GM19328 (cell line): ENCODE measurements at regions not wholly inside any gene's neighbourhood (a gene's known extent, or its start where the extent isn't known, plus 50 kb on each side); places are given as distances from the start of the nearest gene placed in this dataset.
A peak's percentile ranks its signal among the peaks of the same experiment; 100 is the strongest.
"Not testable (repeated sequence)": the region's sequence is repeated elsewhere in the genome, so short reads cannot be mapped to it uniquely, and the experiment has no call there.

Experiments
- ATAC-seq: cut with Tn5 transposase; IDR thresholded peaks from one replicate; pipeline ENCODE4 v1.9.1; 2021; ENCODE audit warnings: mild to moderate bottlenecking, moderate library complexity; ENCODE audit not compliant: unreplicated experiment

DNA sequence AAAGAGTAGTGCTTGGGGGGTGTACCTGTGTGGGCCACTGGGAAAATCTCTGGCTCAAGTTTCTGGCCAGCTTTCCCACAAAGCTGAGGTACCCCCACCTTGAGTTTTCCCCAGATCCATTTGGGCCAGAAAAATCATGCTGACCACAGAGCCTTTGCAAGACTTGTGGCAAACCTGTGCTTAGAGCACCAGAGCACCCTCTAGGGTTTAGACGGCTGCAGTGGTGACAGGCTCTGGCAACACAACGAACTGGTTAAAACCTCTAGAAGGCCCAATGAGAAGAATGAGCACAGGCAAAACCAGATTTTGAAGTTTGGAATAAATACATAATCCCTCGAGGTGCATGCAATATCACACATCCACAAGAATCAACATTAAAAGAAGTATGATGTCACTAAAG is 290.7 kb upstream of the FOLH1 start:
- no peak for ATAC-seq

GRCh38 chr11:49505231-49505630 is 296.8 kb upstream of the FOLH1 start:
- ATAC-seq, result no peak

DNA sequence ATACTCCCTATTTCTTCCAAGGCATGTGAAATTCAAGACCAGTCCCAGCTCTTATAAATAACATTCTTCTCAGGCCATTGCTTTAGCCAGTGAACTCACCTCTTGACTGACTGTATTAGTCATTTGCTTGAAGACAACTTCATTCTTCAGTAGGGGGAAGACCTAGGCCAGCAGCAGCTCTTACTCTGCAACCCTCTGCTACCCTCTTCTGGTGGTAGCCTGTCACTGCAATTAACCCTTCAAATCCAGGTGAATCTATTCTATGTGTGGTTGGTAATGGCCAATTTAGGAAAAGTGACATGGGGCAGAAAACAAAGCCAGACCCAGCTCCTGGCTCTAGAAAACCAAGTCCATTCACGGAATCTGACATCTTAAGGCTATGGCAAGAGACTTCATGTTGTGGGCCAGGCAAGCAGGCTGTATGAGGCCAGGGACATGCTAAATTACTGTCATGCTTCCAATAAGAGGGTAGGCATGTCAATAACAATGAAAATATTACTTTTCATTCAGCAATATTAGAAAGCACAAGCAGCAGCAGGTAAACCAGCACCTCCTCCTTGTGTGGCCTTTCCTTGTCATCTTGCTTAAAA is 317.9 kb upstream of the FOLH1 start:
- peak; percentile 69 for ATAC-seq

GRCh38 chr11:49533204-49533603 is 324.8 kb upstream of the FOLH1 start:
- ATAC-seq, result no peak

- ATAC-seq, result not testable (repeated sequence)
These were observed 330.5 kb upstream of the FOLH1 start for GRCh38 chr11:49538927-49539326.

DNA sequence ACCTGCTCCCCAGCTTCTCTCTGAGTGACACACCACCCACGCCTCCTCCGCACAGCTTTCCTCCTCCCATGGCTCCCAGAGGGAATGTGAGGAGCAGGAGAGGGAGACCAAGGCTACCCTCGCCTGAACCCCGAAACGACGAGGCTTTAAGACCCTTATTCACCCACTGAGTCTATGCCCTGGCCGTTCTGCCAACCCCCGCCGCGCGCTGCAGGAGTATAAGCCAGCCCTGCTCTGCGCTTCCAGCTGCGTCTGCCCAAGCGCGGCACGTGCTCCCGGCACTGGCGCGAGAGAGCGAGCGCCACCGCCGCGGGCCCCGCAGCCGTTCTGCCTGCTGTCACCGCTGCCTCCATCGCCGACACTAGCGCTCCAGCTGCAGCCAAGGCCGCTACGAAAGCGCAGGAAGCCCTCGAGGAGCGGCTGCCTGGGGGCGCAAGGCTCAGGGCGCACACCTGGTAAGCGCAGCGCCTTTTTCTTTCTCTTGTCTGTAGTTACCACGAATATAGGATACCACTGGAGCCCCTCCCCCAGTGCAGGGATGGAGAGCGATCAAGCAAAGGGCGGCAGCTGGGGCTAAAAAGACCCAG is 350.0 kb upstream of the FOLH1 start:
- not testable (repeated sequence) for ATAC-seq

- not testable (repeated sequence) for ATAC-seq
These were observed 352.2 kb upstream of the FOLH1 start for GRCh38 chr11:49560593-49560992.

DNA sequence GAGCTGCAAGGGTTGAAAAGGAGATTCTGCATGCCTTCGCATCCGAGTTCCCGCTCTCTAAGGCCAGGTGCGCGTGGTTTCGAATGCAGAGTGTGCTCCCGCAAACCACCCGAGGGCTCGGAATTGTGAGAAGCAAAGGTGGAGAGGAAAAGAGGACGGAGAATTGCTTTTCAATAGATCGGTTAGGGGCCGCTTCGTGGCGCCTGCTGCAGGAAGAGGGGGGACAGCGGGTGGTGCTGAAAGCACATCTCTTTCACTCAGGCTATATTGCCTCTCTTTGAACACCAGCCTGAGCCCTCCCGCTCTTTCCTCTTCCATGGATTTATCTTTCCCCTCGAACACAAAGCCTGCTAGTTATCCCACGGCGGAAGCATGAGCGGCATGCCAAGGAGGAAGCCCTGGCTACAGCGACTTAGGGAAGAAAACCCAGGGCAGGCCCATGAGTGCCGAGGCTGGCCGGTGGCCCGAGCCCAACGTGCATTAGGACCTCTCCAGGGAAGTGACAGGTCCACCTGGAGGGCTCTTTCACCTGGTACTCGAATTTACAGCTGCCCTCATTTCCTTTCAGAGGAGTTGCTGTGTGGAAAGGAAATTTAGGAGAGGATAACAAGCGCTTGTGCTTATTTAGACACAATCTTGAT is 353.0 kb upstream of the FOLH1 start:
- not testable (repeated sequence) for ATAC-seq

DNA sequence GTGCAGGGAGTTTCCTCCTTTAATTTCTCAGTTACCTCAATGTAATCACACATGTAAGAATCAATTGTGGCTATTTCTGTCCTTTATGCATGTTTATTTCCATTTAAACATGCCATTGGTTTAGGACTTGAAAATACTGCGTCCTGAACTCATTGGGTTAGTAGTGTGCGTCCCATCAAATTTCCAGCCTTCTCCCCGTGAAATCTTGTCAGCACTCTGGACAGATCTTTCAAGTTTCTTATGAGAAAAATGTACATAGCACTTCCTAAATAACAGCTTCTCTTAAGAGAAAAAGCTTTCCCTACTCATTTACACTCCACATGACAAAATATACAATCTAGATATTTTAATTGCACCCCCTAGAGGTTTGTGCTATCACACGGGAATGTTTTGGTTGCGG is 353.9 kb upstream of the FOLH1 start:
- not testable (repeated sequence) for ATAC-seq

DNA sequence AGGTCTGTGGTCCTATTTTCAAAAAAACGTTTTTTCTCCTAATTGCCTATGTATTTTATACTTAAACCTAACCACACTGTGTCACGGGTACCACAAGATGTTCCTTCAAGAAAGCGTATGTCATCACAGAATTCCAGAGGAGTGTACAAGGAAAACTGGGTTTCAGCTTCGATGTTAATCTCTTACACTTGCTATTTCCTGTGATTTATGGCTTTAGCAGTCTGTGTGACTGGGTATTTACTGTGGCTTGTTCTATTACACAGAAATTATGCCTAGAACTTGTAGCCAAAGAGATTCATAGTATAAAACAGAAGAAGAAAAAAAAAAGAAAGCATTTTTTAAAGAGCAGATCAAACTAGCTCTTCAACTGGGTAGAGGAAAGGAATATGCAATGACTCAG is 371.1 kb upstream of the FOLH1 start:
- not testable (repeated sequence) for ATAC-seq

- ATAC-seq, result not testable (repeated sequence)
These were observed 366.7 kb upstream of the OR4C13 start for GRCh38 chr11:49585495-49585894.

DNA sequence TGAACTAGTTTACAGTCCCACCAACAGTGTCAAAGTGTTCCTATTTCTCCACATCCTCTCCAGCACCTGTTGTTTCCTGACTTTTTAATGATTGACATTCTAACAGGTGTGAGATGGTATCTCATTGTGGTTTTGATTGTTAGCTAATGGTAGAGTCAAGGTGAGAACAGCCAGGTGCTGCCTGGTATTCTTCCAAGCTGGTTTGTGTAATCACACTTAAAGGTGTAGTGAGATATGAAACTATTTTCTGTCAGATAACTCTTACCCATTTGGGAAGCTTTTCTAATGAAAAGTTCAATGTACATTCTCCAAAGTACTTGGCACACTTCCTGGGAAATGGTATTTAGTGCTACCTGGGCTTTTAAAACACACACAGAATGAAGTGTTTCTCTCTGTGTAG is 343.3 kb upstream of the OR4C13 start:
- not testable (repeated sequence) for ATAC-seq

GRCh38 chr11:49623872-49624271 is 328.3 kb upstream of the OR4C13 start:
- ATAC-seq, result not testable (repeated sequence)

DNA sequence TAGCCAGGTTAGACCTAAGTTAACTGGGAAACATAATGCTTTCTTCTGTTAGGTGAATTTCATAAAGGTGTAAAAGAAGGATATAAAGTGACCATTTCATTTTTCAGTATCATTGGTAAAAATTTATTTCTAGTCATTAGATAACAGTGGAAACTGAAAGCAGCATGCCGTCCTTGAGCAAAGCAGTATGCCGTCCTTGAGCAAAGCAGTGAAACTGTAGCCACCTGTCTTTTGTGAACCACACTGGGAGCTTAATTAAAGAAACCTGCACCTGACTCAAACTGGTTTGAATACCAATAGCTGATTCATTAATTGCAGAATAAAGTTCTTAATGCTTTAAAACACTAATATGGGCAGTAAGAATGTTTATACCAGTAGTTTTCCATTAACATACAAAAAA is 281.5 kb upstream of the OR4C13 start:
- ATAC-seq, result not testable (repeated sequence)

DNA sequence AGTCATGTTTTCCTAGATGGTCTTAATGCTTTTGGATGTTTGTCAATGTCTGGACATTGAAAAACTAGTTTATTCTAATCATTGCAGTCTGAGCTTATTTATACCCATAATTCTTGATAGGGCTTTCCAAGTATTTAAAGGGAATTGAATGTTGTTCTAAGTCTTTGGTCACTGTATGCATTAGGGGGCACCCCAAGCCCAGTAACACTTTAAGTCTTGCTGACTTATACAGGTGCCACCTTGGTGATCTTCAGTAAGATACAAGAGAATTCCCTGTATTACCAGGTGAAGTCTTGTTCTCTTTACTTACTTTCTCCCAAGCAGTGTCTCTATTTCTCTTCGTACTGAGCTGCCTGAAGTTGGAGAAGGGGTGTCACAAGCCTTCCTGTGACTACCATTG is 250.1 kb upstream of the OR4C13 start:
- not testable (repeated sequence) for ATAC-seq

GRCh38 chr11:49750447-49750846 is 201.7 kb upstream of the OR4C13 start:
- not testable (repeated sequence) for ATAC-seq

- not testable (repeated sequence) for ATAC-seq
These were observed 201.2 kb upstream of the OR4C13 start for GRCh38 chr11:49750960-49751359.

GRCh38 chr11:49780791-49781190 is 171.4 kb upstream of the OR4C13 start:
- not testable (repeated sequence) for ATAC-seq

DNA sequence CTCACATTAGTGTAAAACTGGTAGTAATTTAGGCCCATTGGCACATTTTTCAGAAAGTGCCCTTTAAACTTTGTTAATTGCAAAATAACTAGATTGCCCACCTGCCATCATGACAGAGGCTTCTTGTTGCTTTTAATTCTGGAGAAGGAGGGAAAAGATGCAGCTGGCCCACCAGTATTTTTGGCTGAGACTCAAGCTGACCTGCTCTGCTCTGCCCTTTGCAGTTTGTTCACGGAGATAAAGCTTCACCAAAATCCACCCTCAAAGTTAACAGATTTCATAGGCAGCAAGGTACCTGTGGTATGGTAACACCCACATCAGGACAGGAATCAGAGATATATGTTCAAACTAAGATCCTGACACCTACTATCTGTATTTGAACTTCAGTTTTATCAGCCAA is 170.2 kb upstream of the OR4C13 start:
- ATAC-seq, result not testable (repeated sequence)

DNA sequence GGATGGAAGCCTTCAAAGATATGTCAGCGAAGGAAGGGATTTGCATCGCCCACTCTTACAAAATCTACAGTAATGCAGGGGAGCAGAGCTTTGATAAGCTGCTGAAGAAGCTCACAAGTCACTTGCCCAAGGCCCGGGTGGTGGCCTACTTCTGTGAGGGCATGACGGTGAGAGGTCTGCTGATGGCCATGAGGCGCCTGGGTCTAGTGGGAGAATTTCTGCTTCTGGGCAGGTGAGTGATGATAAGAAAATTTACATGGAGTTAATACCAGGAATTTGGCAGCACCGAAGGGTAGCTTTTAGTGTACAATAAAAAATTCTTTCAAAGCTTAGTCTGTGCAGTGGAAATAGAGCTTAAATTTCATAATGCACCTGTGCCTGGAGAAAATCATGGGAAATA is 168.3 kb upstream of the OR4C13 start:
- ATAC-seq, result not testable (repeated sequence)

DNA sequence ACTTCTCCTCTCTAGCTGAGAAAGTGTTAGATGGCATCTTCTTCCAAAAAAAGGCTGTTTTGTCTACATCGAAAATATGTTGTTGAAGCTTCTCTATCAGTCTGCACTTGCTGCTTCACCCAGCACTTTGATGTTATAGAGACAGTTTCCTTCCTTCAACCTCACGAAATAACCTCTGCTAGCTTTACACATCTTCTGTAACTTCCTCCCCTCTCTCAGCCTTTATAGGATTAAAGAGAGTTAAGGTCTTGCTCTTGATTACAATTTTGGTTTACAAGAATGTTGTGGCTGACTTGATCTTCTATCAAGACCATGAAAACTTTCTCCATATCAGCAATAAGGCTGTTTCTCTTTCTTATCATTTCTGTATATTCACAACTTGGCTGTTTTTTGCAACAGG is 162.4 kb upstream of the OR4C13 start:
- not testable (repeated sequence) for ATAC-seq

GRCh38 chr11:49798206-49798837 is 153.9 kb upstream of the OR4C13 start:
- not testable (repeated sequence) for ATAC-seq
